H1 (cell line): ENCODE measurements at regions not wholly inside any gene's neighbourhood (a gene's known extent, or its start where the extent isn't known, plus 50 kb on each side); places are given as distances from the start of the nearest gene placed in this dataset.

Experiments used
- BRCA1 ChIP-seq: IDR thresholded peaks from 2 replicates; pipeline ENCODE4 v1.6.1; 2012; ENCODE audit warnings: low read depth, low read length, improper control_type of control experiment
- GTF2F1 ChIP-seq: IDR thresholded peaks from 2 replicates; pipeline ENCODE4 v1.6.1; 2012; ENCODE audit warnings: low read depth, low read length, improper control_type of control experiment, borderline replicate concordance
- HDAC6 ChIP-seq: IDR thresholded peaks from one replicate; pipeline ENCODE4 v1.7.1; 2012; ENCODE audit warnings: low read depth, mild to moderate bottlenecking, inconsistent platforms, low read length, moderate library complexity
- KDM1A ChIP-seq: fragments of 200-600, 300-600 bp; sonication (generic); IDR thresholded peaks from 2 replicates; pipeline ENCODE4 v1.7.1; 2016; ENCODE audit warnings: mild to moderate bottlenecking, low read length, borderline replicate concordance
- RAD21 ChIP-seq, 2 experiments: IDR thresholded peaks in 1 of 2; conservative IDR thresholded peaks in 1 of 2; 2 replicates each; pipeline ENCODE4 v1.6.1; 2011; ENCODE audit warnings: low read depth in 2 of 2, low read length in 2 of 2, improper control_type of control experiment in 1 of 2, inconsistent platforms in 1 of 2, mild to moderate bottlenecking in 1 of 2, moderate library complexity in 1 of 2
- RXRA ChIP-seq: IDR thresholded peaks from 2 replicates; pipeline ENCODE4 v1.6.1; 2011; ENCODE audit warnings: low read depth, mild to moderate bottlenecking, low read length, moderate library complexity; ENCODE audit not compliant: insufficient read depth
- SIX5 ChIP-seq: IDR thresholded peaks from 2 replicates; pipeline ENCODE4 v1.6.1; 2011; ENCODE audit warnings: mild to moderate bottlenecking, low read depth, low read length
- TAF1 ChIP-seq: IDR thresholded peaks from 2 replicates; pipeline ENCODE4 v1.6.1; 2011; ENCODE audit warnings: mild to moderate bottlenecking, low read depth, low read length

GRCh38 chr1:4020449-4020848 is 120.4 kb upstream of the C1orf174 start (continued):
- TF ChIP-seq RAD21 (IDR thresholded peaks at IDR 0.05 in 1 of 2, conservative IDR thresholded peaks at IDR 0.05 in 1 of 2; ENCODE audit: low read depth in 2 of 2, low read length in 2 of 2) (no peak), BRCA1 (no peak), HDAC6 (no peak), TAF1 (no peak), KDM1A (no peak), RXRA (no peak), GTF2F1 (no peak), SIX5 (no peak)
- TF ChIP-seq, all 59 proteins: peak for 0
